DND-41 (cell line): ENCODE measurements at regions not wholly inside any gene's neighbourhood (a gene's known extent, or its start where the extent isn't known, plus 50 kb on each side); places are given as distances from the start of the nearest gene placed in this dataset.

Experiments
- ATAC-seq: fragments of 200-7000 bp; cut with Tn5 transposase; 3 replicates; pipeline ENCODE4 v1.9.1; 2021; ENCODE audit warnings: low read depth; ENCODE audit not compliant: insufficient read depth
- DNase-seq: peaks from one replicate; pipeline ENCODE4 v3.0.0-alpha.2; 2020
- H2AFZ ChIP-seq: 2 replicates; pipeline ENCODE4 v1.6.0; 2012; ENCODE audit warnings: low read depth, low read length
- H3K27ac ChIP-seq: 2 replicates; pipeline ENCODE4 v1.5.1; 2012; ENCODE audit warnings: low read length, inconsistent platforms
- H3K27me3 ChIP-seq: fragments of 200-600 bp; sonication (generic); 2 replicates; pipeline ENCODE4 v1.6.0; 2012; ENCODE audit warnings: low read length, mild to moderate bottlenecking, inconsistent platforms; ENCODE audit not compliant: insufficient read depth, poor library complexity
- H3K36me3 ChIP-seq: 2 replicates; pipeline ENCODE4 v1.5.1; 2012; ENCODE audit warnings: low read length, inconsistent platforms; ENCODE audit not compliant: insufficient read depth
- H3K4me1 ChIP-seq: 2 replicates; pipeline ENCODE4 v1.5.1; 2012; ENCODE audit warnings: mild to moderate bottlenecking, low read length; ENCODE audit not compliant: insufficient read depth
- H3K4me2 ChIP-seq: 2 replicates; pipeline ENCODE4 v1.6.0; 2012; ENCODE audit warnings: mild to moderate bottlenecking, moderate library complexity, low read length, inconsistent platforms; ENCODE audit not compliant: insufficient read depth
- H3K4me3 ChIP-seq, 2 experiments: fragments of 200-600 bp in 1 of 2; shearing (Covaris generic) in 1 of 2; 2 replicates each; pipeline ENCODE4 v1.5.1; 2012 to 2016; ENCODE audit warnings: inconsistent platforms in 2 of 2, low read length in 2 of 2, mild to moderate bottlenecking in 2 of 2, low read depth in 1 of 2, moderate library complexity in 1 of 2
- H3K79me2 ChIP-seq: 2 replicates; pipeline ENCODE4 v1.6.0; 2012; ENCODE audit warnings: low read length, inconsistent platforms; ENCODE audit not compliant: insufficient read depth
- H3K9ac ChIP-seq: 2 replicates; pipeline ENCODE4 v1.6.0; 2012; ENCODE audit warnings: low read depth, mild to moderate bottlenecking, inconsistent platforms, low read length, moderate library complexity
- H3K9me3 ChIP-seq: 2 replicates; pipeline ENCODE4 v1.5.1; 2012; ENCODE audit warnings: low read length, moderate library complexity, mild to moderate bottlenecking, inconsistent platforms; ENCODE audit not compliant: insufficient read depth, severe bottlenecking
- H4K20me1 ChIP-seq: 2 replicates; pipeline ENCODE4 v1.6.0; 2012; ENCODE audit warnings: low read length; ENCODE audit not compliant: insufficient read depth
- CTCF ChIP-seq: IDR thresholded peaks from 2 replicates; pipeline ENCODE4 v1.5.1; 2012; ENCODE audit warnings: borderline replicate concordance, low read length, moderate library complexity, mild to moderate bottlenecking; ENCODE audit not compliant: poor library complexity, severe bottlenecking; ENCODE audit errors: extremely low read depth
- EZH2 ChIP-seq: IDR thresholded peaks from 3 replicates; pipeline ENCODE4 v1.6.1; 2012; ENCODE audit warnings: borderline replicate concordance, low read depth, mild to moderate bottlenecking, moderate library complexity, low read length, inconsistent platforms; ENCODE audit not compliant: severe bottlenecking

GRCh38 chr4:33465565-33465964, 2745.4 kb downstream of the PCDH7 start:
- ATAC-seq (no peak), DNase-seq (no peak)
- no peaks in the 10 kb centered on the region for H3K4me1 ChIP-seq
- no peak overlapping the region for H3K9ac ChIP-seq
- no peaks in the 10 kb centered on the region for H3K36me3 ChIP-seq
- no peaks in the 10 kb centered on the region for H4K20me1 ChIP-seq
- TF ChIP-seq CTCF (no peak), EZH2 (no peak)
- no peaks in the 10 kb centered on the region for H3K27me3 ChIP-seq
- no peak overlapping the region for H3K4me2 ChIP-seq
- no peaks in the 10 kb centered on the region for H3K9me3 ChIP-seq
- no peak overlapping the region for H2AFZ ChIP-seq
- H3K4me3 ChIP-seq, result no peak overlapping the region
- no peaks in the 10 kb centered on the region for H3K79me2 ChIP-seq
- H3K27ac ChIP-seq, result no peak overlapping the region

GRCh38 chr4:33467291-33467690, 2747.1 kb downstream of the PCDH7 start:
- Histone ChIP-seq H3K4me1 (no peaks in the 10 kb centered on the region), H3K27ac (no peak overlapping the region), H3K4me2 (no peak overlapping the region), H2AFZ (no peak overlapping the region), H4K20me1 (no peaks in the 10 kb centered on the region), H3K9me3 (peaks cover 2% of the 10 kb centered on the region), H3K79me2 (no peaks in the 10 kb centered on the region), H3K36me3 (no peaks in the 10 kb centered on the region), H3K4me3 (no peak overlapping the region), H3K9ac (no peak overlapping the region), H3K27me3 (no peaks in the 10 kb centered on the region)
- ATAC-seq (no peak), DNase-seq (no peak)
- no peak for TF ChIP-seq EZH2
- no peak for TF ChIP-seq CTCF

- ATAC-seq (no peak), DNase-seq (no peak)
- Histone ChIP-seq H3K27ac (no peak overlapping the region), H2AFZ (no peak overlapping the region), H3K4me1 (no peaks in the 10 kb centered on the region), H3K9ac (no peak overlapping the region), H3K27me3 (no peaks in the 10 kb centered on the region), H3K9me3 (peaks cover 2% of the 10 kb centered on the region), H3K4me3 (no peak overlapping the region), H3K36me3 (no peaks in the 10 kb centered on the region), H3K4me2 (no peak overlapping the region), H4K20me1 (no peaks in the 10 kb centered on the region), H3K79me2 (no peaks in the 10 kb centered on the region)
- TF ChIP-seq EZH2, result no peak
- TF ChIP-seq CTCF, result no peak
These were observed 2750.6 kb downstream of the PCDH7 start for GRCh38 chr4:33470805-33471204.

- TF ChIP-seq EZH2 (no peak), CTCF (no peak)
- Histone ChIP-seq H2AFZ (no peak overlapping the region), H3K4me2 (no peak overlapping the region)
These were observed 2757.5 kb downstream of the PCDH7 start for GRCh38 chr4:33477715-33478114.

More at GRCh38 chr4:33477715-33478114, 2757.5 kb downstream of the PCDH7 start:
- H3K4me3 ChIP-seq, result no peak overlapping the region
- no peaks in the 10 kb centered on the region for H3K4me1 ChIP-seq
- H3K9me3 ChIP-seq, result no peaks in the 10 kb centered on the region
- H3K27me3 ChIP-seq, result no peaks in the 10 kb centered on the region
- DNase-seq, result no peak
- no peaks in the 10 kb centered on the region for H3K36me3 ChIP-seq
- ATAC-seq, result no peak
- H3K27ac ChIP-seq, result no peak overlapping the region
- H3K9ac ChIP-seq, result no peak overlapping the region
- H4K20me1 ChIP-seq, result no peaks in the 10 kb centered on the region
- no peaks in the 10 kb centered on the region for H3K79me2 ChIP-seq
